Eye (tissue), 1 donor: ENCODE measurements at regions not wholly inside any gene's neighbourhood (a gene's known extent, or its start where the extent isn't known, plus 50 kb on each side); places are given as distances from the start of the nearest gene placed in this dataset.

Source experiments
- DNase-seq: peaks from one replicate; pipeline ENCODE4 v3.0.0-alpha.2; 2015

DNA sequence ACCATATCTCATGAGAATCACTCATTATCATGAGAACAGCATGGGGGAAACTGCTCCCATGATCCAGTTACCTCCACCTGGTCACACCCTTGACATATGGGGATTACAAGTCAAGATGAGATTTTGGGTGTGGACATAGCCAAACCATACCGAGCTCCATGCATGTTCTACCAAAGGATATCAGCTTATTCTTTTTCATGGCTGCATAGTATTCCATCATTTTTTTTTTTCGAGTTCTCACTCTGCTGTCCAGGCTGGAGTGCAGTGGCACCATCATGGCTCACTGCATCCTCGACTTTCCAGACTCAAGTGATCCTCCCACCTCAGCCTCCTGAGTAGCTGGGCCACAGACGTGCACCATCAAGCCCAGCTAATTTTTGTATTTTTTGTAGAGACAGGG lies 668.3 kb downstream of the GATA3 start:
- no peak for DNase-seq

DNA sequence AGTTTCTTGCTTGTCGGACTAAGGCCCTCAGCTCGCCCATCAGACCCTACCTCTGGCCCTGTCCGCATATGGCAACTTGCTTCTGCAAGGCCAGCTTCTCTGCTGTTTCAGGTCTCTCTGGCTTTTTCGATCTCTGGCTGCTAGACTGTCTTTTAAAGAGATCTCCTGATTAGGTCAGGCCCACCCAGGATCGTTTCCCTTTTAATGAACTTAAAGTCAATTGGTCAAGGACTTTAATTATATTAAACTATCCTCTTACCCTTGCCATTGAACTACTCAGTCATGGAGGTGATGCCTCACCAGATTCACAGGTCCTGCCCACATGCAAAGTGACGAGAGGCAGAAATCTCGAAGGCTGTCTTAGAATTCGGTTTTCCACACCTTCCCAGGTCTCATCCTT lies 670.9 kb downstream of the GATA3 start:
- DNase-seq: no peak

DNA sequence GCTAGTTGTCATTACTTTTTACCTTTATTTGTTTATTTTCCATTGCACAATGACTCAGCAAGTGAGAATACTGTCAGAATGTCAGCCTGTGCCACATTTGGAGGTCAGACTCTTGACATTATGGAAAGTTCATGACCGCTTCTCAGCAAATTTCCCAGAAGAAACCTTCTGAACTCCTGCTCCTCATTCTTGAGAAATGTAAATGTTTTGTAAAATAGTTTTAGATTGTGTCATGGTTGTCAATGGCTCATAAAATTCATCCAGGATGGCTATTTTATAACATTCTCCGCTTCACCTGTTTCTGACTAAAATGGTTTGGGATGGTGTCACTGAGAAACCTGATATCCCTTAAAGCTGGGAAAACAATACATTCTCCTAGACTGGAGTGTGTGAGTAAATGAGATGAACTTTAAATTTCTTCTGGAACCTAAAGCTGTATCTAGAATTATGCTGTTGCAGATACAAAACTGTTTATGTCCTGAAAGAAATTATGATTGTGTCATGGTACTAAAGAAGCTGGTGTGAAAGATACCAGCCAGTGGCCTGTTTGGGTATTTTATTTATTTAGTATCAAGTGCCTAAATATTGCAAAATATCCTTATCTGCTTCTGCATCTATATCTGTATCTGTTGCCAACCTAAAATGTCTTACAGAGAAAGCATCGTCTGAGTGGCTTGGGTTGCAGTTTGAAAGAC lies 671.7 kb downstream of the GATA3 start:
- no peak for DNase-seq

DNA sequence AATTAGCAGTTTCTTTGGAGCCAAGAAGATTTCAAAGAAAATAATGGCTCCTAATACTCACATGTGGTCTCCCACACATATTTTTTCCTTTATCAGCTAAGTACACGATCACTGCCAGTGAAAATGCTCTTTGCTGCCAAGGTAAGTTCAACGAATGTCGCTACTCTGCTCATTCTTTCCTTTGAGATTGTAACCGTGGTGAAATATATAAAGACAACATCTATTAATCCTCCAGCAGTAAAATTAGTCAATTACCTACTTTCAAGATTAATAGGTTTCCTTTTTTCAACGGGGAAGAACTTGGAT lies 672.2 kb downstream of the GATA3 start:
- DNase-seq: no peak

DNA sequence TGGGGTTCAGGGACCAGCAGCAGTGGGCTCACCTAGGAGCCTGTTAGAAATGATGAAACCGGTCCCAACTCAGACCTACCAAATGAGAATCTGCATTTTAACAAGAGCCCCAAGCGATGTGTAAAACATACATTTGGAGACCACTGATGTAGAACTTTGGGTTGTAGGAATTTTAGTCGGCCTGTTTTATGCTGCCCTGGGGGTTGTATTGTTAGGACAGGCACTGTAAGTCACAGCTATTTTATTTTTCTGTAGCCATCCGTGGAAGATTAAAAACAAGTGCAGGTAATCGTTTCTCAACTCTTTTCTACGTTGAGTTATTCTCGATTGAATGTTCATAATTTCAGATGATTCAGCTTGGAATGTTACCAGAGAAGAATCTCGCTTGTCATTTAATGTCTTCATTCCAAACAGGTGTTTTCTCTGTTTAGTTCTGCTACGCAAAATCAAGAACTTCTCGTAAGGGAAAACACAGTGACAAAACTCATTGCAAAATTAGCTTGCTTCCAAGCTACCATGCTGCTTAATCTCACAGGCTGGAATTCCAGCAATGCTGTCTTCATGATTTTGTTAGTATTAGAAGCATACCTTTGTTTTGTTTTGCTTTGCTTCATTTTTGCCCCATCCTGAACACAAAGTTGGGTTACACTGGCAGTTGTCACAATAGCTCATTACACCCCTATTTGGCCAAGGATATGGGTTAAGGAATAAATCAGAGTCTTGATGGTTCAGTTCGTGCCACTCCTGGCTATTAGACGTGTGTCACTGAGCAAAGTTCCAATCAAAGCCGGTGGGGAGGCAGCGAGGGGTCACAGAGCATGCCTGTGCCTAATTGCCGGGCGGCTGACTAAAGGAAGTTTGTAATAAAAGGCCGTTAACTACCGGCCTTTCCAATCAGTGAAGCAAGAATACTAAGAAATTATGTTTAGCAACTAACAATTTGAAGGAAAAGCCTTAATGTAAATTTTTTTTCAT lies 676.9 kb downstream of the GATA3 start:
- peak; percentile 72 for DNase-seq

DNA sequence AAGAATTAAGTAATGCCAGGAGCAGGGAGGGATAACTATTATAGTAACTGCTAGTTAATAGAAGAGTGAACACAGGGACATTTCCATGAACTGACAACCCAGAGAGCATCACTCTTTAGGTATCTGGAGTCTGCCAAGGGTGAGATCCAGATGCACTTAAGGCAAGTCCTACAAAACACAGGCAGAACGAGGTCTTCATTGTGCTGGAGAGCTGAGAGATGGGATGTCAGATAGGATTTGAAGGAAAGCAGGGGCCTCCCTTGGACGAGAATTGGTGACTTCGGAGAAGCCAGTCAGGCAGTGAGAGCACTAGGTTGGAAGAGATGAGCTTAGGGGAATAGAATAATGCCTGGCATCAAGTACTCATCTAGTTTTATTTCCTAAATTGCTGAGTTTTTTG lies 684.5 kb downstream of the GATA3 start:
- no peak for DNase-seq

DNA sequence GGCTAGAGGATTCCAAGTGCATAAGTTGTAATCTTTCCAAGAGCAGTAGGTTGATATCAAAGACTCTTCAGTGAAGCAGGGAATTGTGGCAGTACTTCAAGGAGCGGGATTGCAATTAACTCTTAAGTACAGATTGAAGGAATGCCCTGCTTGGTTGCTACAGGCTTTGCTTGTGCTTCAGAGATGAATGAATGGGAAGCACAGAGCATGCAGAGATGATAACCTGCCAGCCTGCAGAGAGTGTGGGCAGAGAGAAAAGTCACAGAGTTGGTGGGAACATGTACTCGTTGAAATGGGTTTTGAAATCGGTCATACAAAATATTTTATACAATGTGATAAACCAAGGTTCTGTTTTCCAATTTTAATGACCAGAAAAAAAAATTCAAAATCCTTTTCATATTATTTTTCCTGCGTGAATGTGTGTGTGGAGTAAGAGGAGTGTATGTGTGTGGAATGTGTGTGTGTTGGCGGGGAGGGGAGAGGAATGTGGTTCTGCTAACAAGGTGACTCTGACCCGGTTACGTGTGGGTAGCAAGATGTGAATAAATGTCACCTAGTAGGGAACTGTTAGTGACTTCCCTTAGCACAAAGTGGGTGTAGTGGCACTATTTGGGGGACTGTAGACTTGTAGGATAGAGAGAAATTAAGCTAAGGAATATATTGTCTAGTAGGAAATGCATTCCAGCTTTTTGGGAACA lies 697.8 kb downstream of the GATA3 start:
- DNase-seq: no peak

DNA sequence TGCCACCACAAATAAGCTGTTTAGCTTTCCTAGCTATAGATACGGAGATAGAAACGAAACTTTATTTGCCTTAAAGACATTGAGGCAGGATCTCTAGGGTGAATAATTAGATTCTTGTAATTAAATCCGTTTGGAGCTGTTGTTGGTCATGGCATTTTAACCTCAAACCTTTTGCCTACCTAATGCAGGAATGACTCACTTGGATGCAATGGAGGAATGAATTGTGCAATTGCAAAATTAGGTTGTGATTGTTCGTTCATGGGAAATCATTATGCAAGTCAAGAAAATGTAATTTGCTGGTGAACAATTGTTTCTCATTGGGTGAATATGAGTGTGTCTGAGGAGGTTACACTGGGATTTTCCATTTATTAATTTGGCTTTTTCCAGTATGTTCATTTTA lies 703.5 kb downstream of the GATA3 start:
- DNase-seq: no peak

DNA sequence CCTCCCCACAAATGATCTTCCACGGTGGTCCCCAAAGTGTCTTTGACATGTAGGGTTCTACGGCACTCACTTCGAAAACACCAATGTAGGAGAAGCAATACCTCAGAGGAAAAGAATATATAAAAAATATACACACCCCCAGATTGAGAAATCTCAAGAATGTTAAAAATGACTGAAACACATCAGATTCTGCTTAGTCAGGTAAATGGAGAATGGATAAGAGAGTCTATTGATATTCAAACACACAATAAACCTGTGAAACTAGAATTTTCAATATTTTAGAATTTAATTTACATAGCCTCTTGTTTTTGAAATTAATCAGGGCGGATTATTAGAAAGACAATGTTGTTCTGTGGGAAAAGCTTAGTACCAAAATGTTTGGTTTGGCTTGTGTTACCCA lies 712.4 kb downstream of the GATA3 start:
- DNase-seq: no peak

DNA sequence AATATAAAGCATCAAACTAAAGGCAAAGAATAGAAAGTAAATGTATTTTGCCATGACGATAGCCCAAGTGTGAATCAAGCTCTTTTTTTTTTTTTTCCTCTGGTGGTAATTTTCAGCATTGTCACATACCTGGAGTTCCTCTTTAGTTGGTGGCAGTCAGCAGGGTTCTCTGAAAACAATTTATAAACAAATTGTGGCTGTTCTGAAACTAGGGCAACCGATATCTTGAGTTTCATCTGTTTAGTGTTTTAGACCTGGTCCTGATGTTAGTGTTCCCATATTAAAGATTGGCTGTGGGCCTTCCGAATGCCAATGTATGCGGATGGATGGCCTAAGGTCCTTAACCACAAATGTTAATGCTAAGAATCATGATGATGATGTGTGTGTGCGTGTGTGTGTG lies 713.1 kb downstream of the GATA3 start:
- no peak for DNase-seq

DNA sequence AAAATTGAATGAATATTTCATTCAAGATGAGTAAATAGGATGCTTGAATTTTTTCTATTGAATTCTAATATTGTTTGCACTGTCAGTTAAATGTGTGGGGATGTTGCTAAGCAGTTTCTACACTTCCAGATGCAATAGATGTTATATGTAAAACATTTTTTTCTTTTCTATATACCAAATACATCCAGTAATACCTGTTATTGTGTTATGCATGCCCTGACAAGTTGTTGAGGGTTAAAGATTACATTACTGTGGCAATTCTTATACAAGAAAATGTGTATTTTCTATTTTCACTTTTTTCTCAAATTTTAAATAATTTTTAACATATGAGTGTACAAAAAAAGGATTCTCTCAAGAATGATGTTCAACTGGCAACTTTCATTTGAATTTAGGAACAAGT lies 713.9 kb downstream of the GATA3 start:
- no peak for DNase-seq

DNA sequence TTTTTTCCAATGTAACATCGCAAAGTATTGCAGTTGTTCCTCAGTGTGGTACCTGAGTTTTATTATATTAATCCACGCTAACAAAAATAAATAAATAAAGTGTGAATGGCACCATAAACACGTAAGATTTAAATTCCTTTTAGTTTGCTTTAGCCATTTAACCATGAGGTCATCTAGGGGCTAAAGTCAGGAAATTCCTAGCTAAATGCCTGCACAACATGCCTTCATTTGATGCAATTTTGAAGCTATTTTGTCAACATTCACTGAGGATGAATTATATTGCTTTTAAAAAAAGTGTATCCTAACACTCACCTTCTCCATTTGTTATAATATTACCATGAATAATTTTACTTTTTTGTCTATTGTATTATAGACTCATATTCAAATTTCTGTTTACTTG lies 714.4 kb downstream of the GATA3 start:
- DNase-seq: peak; percentile 4

DNA sequence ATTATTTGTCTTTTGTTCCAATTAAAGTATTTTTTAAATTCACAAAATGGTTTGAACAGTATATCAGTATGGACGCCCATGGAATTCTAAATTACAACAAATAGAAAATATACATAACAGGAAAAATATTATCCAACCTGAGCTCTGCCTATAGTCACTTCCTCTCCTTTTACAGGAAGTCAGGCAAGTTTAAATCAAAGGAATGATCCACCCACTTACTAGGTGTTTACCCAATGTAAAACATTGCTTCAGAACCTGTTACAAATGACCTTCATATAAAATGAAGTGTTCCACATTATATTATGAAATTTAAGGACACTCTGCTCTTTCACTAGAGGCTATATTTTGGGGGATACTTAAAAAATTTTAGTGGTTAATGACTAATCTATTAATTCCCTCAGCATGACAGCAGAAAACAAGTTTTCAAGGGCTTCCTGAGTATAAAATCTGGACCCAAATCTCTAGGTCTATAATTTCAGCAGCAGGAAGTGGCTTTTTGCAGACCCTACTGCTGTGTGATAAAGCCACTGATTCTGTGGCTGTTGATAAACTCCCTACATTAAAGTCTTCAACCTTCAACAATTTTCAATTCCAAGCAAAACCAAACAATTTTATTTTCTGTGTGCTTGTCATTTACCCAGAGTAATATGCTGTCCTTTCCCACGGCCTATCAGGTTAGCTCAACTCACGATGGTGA lies 722.6 kb downstream of the GATA3 start:
- DNase-seq: no peak

DNA sequence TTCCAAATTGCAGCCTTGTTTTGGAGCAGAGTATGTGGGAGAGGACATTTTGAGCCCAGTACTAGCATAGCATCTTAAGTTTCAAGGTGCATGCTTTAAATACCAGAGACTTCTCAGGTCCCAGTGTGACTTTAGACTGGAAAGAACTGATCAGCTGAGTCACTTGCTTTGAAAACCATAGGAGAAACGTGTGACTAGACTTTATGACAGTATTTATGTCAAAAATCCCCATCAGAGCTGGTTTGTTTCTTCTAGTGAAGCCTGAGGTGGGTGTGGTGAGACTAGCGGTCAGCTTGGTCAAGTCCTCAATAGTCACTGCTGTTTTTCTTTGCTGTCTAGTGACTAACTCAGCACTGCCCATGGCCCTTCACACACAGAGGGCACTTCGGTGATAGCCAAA lies 724.2 kb downstream of the GATA3 start:
- DNase-seq: no peak

DNA sequence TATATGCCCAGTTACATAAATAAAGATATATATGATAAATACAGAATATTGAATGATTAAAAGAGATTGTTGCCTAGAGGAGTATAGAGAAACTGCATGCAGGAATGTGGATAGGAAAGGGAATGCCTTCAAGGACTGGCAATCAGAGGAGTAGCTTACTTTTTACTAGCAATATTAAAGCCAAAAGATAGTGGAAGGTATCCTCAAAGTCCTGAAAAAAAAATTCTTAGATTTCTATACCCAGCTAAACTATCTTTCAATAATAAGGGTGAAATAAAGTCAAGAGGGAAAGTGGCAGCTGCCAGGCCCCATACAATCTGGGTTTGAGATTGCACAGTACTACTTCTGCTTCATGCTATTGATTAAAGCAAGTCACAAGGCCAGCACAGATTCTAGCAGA lies 733.2 kb downstream of the GATA3 start:
- no peak for DNase-seq

DNA sequence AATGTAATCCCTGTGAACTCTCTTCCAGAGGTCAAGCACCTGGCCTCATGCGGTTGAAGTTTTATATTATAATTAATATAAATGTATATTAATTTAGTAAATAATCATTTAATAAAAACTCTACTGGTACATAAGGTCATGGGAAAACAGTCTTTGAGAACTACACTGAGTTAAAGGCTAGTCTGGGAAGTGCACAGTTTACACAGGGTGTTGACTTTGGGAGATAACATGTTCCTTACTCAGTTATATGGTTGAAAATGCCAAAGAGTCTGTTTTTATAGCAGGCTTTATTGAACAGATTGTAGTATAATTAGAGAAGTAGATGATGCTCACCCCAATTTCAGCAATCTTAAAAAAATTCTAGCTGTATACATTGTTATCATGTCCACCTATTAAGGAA lies 735.9 kb downstream of the GATA3 start:
- DNase-seq: no peak

DNA sequence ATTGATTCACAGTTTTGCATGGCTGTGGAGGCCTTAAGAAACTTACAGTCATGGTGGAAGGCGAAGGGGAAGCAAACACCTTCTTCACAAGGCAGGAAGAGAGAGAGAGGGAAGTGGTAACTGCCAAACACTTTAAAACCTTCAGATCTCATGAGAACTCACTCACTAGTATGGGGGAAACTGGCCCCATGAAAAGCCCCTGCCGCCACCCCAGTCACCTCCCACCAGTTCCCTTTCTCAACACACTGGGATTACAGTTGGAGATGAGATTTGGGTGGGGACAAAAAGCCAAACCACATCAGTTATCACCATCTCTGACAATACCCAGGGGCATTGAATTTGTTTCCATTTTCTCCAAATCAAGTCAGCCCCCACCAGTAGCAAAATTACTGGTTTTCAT lies 740.4 kb downstream of the GATA3 start:
- DNase-seq: no peak

DNA sequence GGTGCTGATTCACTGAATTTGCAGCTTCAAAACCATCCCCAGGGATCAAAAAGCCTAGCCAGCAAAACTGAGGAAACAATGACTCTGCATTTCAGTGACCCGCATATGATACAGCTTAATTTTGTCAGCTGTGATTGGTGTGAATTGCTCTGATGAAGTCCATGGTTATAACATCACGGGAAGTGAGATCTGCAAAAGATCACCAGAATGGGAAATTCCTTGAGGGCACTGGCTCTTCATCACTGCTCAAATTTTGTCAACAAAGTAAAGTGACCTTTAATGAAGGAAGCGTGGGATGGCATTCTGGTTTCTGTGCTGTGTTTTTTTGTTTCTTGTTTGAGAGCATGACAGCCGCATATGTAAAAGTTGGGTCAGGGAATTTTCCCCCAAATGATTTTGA lies 745.9 kb downstream of the GATA3 start:
- peak; percentile 4 for DNase-seq

DNA sequence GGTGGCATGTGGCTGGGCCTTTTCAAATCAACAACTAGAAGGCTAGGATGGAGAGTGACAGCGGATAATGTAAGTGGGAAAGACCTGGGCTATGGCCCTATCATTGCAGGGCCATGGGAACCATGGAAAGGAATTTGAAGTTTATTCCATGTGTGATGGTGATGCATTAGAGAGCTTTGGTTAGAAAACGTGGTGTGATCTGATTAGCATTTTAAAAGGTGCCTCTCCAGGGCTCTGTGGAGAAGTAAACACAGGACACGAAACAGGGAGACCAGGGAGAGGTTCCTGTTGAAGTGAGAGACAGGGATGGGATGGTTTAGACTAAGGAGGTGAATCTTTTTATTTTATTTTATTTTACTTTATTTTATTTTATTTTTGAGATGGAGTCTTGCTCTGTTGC lies 749.5 kb downstream of the GATA3 start:
- no peak for DNase-seq

DNA sequence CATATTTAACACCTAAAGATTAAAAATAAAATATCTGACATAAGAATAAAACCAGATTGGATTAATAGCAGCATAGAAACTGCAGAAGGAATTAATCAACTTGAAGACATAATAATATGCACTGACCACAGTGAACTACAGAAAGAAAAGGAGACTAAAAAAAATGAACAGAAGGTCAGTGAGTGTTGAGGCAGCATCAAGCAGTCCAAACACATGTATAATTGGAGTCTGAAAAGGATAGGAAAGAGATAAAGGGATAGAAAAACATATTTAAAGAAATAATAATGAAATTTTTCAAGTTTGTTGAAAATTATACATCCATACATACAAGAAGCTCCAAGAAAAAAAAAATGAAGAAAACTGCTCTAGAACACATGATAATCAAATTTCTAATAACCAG lies 756.2 kb downstream of the GATA3 start:
- no peak for DNase-seq

DNA sequence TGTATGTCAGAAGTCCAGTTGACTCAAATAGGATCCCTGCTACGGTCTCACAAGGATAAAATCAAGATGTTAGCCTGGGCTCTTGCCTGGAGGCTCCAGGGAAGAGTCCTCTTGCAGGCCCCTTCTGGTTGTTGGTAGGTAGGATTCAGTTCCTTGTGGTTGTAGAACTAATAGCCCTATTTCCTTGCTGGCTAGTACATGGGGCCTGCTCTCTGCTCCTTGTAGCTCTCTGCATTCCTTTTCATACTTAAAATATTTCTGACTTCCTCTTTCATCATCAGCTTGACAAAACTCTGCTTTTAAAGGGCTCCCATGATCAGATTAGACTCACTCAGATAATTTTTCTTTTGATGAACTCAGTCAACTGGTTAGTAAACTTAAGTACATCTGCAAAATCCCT lies 756.7 kb downstream of the GATA3 start:
- DNase-seq: no peak

DNA sequence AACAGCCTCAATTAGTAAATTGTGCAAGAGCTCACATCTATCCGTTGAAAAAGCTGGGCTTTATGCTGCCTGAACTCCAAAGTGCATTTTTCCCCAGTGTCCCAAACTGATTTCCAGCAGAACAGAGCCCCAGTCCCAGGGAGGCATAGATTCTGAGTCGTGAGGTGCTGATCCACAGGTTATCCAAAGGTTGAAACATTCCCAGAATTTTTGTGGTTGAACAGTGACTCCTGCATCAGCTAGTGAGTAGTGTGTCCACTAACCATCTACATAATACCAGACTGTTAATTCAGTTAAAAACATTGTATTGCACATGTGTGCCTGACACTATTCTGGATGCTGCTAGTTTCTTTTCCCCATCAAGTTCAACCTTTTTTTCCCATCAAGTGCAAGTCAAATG lies 761.5 kb downstream of the GATA3 start:
- no peak for DNase-seq

DNA sequence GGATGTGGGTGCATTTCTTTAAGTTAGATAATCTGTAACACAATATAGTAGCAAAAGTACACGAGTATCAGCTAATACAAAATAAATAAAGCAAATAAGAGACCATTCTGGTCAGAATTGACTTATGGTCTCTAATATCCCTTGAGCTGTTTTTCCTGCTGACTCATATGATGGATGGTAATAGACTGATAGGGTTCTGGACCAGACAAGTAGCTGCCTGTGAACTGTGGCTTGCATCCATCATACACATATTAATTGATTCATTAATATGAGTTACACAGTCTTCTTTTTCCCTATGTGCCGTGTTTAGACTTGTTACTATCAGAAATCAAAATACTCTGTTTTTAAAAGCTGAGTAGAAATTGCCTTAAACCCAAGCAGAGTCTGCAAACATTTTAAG lies 762.8 kb downstream of the GATA3 start:
- DNase-seq: no peak
